Endothelial cell of umbilical vein (primary cell): ENCODE measurements at regions not wholly inside any gene's neighbourhood (a gene's known extent, or its start where the extent isn't known, plus 50 kb on each side); places are given as distances from the start of the nearest gene placed in this dataset.

ENCODE experiments used
- POLR2A ChIP-seq: IDR thresholded peaks from 2 replicates; pipeline ENCODE4 v1.6.1; 2012; ENCODE audit warnings: low read depth, mild to moderate bottlenecking, control low read depth, low read length
- POLR2AphosphoS5 ChIP-seq: IDR thresholded peaks from 2 replicates; pipeline ENCODE4 v1.6.1; 2012; ENCODE audit warnings: low read depth, mild to moderate bottlenecking, control low read depth, low read length, moderate library complexity; ENCODE audit not compliant: insufficient read depth
- TF ChIP-seq, protein P1 (sequence below): IDR thresholded peaks from 2 replicates; pipeline ENCODE4 v1.6.1; 2011; ENCODE audit not compliant: insufficient read depth, insufficient read length
- TF ChIP-seq, protein P2 (sequence below), 2 donors: IDR thresholded peaks; 1 replicate in 1 of 2; 2 replicates in 1 of 2; pipeline ENCODE4 v1.5.1; 2011; ENCODE audit warnings: low read length in 2 of 2, mild to moderate bottlenecking in 2 of 2, moderate library complexity in 2 of 2, control low read depth in 1 of 2, inconsistent platforms in 1 of 2, low read depth in 1 of 2; ENCODE audit not compliant: insufficient read depth in 1 of 2; ENCODE audit errors: extremely low read depth in 1 of 2

DNA sequence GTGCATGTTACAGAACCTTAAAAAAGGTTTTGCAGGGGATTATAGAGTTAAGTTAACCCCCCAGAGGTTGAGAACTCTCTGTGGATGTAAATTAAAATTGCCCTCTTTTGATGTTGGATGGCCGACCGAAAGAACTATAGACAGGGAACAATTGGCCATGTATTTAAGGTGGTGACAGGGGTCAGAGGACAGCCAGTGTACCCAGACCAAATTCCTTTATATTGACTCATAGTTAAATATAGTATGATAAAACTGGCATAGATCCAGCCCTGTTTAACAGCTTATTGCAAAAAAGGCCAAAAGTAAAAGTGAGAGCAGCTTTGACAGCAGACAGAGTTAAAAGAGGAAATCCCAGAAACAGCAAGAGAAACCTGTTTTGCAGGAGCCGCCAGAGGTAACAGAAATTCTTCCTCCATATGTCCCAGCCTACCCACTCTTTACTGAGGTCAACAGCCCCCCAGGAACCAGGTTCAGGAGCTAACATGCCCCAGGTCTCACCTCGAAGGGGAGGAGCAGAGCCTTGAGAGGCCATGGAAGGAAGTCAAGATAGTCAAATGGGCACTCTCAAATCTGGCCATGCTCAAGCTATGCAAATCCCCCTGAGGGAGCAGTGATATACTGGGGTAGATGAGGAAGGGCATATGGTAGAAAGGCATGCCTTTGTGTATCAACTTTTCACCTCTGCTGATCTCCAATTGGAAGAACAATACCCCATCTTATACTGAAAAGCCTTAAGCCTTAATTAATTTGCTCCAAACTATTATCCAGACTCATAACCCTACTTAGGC is 156.4 kb upstream of the COX7C start:
- TF ChIP-seq, protein P1, sequence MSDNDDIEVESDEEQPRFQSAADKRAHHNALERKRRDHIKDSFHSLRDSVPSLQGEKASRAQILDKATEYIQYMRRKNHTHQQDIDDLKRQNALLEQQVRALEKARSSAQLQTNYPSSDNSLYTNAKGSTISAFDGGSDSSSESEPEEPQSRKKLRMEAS: no peak
- TF ChIP-seq, protein P2, sequence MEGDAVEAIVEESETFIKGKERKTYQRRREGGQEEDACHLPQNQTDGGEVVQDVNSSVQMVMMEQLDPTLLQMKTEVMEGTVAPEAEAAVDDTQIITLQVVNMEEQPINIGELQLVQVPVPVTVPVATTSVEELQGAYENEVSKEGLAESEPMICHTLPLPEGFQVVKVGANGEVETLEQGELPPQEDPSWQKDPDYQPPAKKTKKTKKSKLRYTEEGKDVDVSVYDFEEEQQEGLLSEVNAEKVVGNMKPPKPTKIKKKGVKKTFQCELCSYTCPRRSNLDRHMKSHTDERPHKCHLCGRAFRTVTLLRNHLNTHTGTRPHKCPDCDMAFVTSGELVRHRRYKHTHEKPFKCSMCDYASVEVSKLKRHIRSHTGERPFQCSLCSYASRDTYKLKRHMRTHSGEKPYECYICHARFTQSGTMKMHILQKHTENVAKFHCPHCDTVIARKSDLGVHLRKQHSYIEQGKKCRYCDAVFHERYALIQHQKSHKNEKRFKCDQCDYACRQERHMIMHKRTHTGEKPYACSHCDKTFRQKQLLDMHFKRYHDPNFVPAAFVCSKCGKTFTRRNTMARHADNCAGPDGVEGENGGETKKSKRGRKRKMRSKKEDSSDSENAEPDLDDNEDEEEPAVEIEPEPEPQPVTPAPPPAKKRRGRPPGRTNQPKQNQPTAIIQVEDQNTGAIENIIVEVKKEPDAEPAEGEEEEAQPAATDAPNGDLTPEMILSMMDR (IDR thresholded peaks at IDR 0.05; ENCODE audit: extremely low read depth in 1 of 2, insufficient read depth in 1 of 2, low read depth in 1 of 2, low read length in 2 of 2): no peak
- TF ChIP-seq POLR2AphosphoS5: no peak
- TF ChIP-seq POLR2A: no peak
